Fibroblast of lung (primary cell): ENCODE measurements at regions not wholly inside any gene's neighbourhood (a gene's known extent, or its start where the extent isn't known, plus 50 kb on each side); places are given as distances from the start of the nearest gene placed in this dataset.

Source experiments
- DNase-seq, 2 donors: peaks; one replicate each; pipeline versions ENCODE4 v3.0.0 to v3.0.0-alpha.2; 2010; ENCODE audit warnings: low read depth in 2 of 2
- H2AFZ ChIP-seq: 2 replicates; pipeline ENCODE4 v1.5.1; 2012; ENCODE audit warnings: low read length, control low read depth, inconsistent platforms
- H3K27ac ChIP-seq: 2 replicates; pipeline ENCODE4 v1.5.1; 2011; ENCODE audit warnings: low read length, control low read depth; ENCODE audit not compliant: insufficient read depth
- H3K27me3 ChIP-seq: 2 replicates; pipeline ENCODE4 v1.5.1; 2011; ENCODE audit warnings: mild to moderate bottlenecking, low read length; ENCODE audit not compliant: control insufficient read depth, insufficient read depth
- H3K36me3 ChIP-seq: 2 replicates; pipeline ENCODE4 v1.5.1; 2011; ENCODE audit warnings: low read length; ENCODE audit not compliant: control insufficient read depth, insufficient read depth
- H3K4me1 ChIP-seq: 2 replicates; pipeline ENCODE4 v1.5.1; 2011; ENCODE audit warnings: low read length; ENCODE audit not compliant: control insufficient read depth, insufficient read depth; ENCODE audit errors: extremely low read depth
- H3K4me2 ChIP-seq: 2 replicates; pipeline ENCODE4 v1.5.1; 2011; ENCODE audit warnings: low read length, control low read depth; ENCODE audit not compliant: insufficient read depth; ENCODE audit errors: extremely low read depth
- H3K4me3 ChIP-seq, 4 experiments: fragments of 200-600 bp in 1 of 4; sonication (generic) in 1 of 4; replicated peaks in 1 of 4; 2 replicates each; pipeline ENCODE4 v1.5.1; 2011 to 2016; ENCODE audit warnings: low read length in 4 of 4, low read depth in 3 of 4, mild to moderate bottlenecking in 3 of 4, control low read depth in 2 of 4, inconsistent platforms in 1 of 4, mixed read lengths in 1 of 4; ENCODE audit not compliant: insufficient read depth in 1 of 4; ENCODE audit errors: control extremely low read depth in 1 of 4
- H3K79me2 ChIP-seq: 2 replicates; pipeline ENCODE4 v1.5.1; 2012; ENCODE audit warnings: mild to moderate bottlenecking, low read length, inconsistent platforms; ENCODE audit not compliant: control insufficient read depth, insufficient read depth
- H3K9ac ChIP-seq: 2 replicates; pipeline ENCODE4 v1.5.1; 2011; ENCODE audit warnings: mild to moderate bottlenecking, low read length, control low read depth; ENCODE audit not compliant: insufficient read depth
- H3K9me3 ChIP-seq: 2 replicates; pipeline ENCODE4 v1.5.1; 2012; ENCODE audit warnings: low read depth, low read length; ENCODE audit not compliant: control insufficient read depth, insufficient read depth
- H4K20me1 ChIP-seq: 2 replicates; pipeline ENCODE4 v1.5.1; 2011; ENCODE audit warnings: low read length; ENCODE audit not compliant: control insufficient read depth, insufficient read depth; ENCODE audit errors: extremely low read depth
- EZH2 ChIP-seq: IDR thresholded peaks from 2 replicates; pipeline ENCODE4 v1.5.1; 2012; ENCODE audit warnings: low read length, control low read depth, mild to moderate bottlenecking; ENCODE audit errors: missing control alignments
- TF ChIP-seq, protein P1 (sequence below), 2 donors: IDR thresholded peaks in 1 of 2; conservative IDR thresholded peaks in 1 of 2; 1 replicate in 1 of 2; 2 replicates in 1 of 2; pipeline ENCODE4 v1.5.1; 2011 to 2012; ENCODE audit warnings: low read length in 2 of 2, control low read depth in 1 of 2, inconsistent platforms in 1 of 2, low read depth in 1 of 2, mild to moderate bottlenecking in 1 of 2

DNA sequence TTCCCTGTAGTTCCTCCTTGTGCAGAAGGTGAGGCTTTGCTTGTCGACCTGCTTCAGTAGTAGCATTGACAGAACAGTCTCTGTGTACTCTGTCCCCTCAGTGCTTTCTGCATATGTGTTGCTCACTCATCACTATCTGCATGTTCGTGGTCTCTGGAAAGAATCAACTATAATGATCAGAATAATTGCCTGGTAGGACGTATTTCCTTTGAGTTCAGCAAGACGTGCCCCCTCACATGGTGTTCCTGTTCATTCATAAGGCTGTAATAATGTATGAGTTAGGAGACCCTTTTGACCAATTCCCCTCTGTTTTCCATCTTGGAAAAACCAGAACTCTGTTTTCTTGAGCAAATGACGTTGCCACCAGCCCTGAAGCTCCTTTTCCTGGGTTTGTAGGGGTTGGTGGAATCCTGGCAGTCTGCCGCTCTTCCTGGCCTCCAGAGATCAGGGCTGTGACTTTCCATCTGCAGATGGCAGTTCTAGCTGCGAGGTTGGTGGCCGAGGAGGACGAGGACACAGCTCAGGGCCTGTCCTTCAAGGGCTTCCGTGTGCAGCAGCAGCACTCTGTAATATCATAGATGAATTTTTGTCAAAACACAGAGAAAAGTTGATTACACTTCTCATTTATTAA, 61.9 kb downstream of the EXOSC2 start:
- Histone ChIP-seq H3K9ac (no peak overlapping the region), H3K4me3 (no peak overlapping the region), H4K20me1 (no peaks in the 10 kb centered on the region), H3K4me2 (no peak overlapping the region), H3K27ac (no peak overlapping the region), H3K36me3 (no peaks in the 10 kb centered on the region), H3K79me2 (peaks cover 1% of the 10 kb centered on the region), H2AFZ (no peak overlapping the region), H3K27me3 (no peaks in the 10 kb centered on the region), H3K4me1 (peaks cover 3% of the 10 kb centered on the region), H3K9me3 (no peaks in the 10 kb centered on the region)
- TF ChIP-seq, protein P1, sequence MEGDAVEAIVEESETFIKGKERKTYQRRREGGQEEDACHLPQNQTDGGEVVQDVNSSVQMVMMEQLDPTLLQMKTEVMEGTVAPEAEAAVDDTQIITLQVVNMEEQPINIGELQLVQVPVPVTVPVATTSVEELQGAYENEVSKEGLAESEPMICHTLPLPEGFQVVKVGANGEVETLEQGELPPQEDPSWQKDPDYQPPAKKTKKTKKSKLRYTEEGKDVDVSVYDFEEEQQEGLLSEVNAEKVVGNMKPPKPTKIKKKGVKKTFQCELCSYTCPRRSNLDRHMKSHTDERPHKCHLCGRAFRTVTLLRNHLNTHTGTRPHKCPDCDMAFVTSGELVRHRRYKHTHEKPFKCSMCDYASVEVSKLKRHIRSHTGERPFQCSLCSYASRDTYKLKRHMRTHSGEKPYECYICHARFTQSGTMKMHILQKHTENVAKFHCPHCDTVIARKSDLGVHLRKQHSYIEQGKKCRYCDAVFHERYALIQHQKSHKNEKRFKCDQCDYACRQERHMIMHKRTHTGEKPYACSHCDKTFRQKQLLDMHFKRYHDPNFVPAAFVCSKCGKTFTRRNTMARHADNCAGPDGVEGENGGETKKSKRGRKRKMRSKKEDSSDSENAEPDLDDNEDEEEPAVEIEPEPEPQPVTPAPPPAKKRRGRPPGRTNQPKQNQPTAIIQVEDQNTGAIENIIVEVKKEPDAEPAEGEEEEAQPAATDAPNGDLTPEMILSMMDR (conservative IDR thresholded peaks at IDR 0.05 in 1 of 2, IDR thresholded peaks at IDR 0.05 in 1 of 2; ENCODE audit: low read depth in 1 of 2, low read length in 2 of 2), result no peak
- no peak for TF ChIP-seq EZH2
- no peak for DNase-seq

DNA sequence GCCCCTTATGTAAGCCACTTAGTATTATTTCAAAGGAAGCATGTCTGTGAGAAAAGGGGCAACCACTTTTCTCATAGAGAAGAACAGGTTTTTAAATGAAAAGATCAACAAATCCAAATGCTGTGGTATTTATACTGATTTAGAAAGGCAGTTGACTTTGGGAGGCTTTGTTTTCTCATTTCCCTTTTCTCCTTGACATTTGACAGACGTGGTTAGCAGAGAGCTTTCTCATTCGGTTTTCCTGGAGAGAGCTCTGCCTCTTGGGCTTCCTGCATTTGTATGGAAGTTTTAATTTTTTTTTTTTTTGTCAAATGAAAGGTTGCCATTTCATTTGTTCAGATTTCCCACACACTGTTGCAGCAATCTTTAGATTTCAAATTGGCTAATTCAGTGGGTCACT, 62.5 kb downstream of the EXOSC2 start:
- H4K20me1 ChIP-seq, result no peaks in the 10 kb centered on the region
- no peaks in the 10 kb centered on the region for H3K27me3 ChIP-seq
- no peak overlapping the region for H3K27ac ChIP-seq
- H3K4me2 ChIP-seq, result no peak overlapping the region
- no peak overlapping the region for H3K9ac ChIP-seq
- H3K9me3 ChIP-seq, result no peaks in the 10 kb centered on the region
- H3K4me3 ChIP-seq, result no peak overlapping the region
- DNase-seq, result no peak
- peaks cover 3% of the 10 kb centered on the region for H3K4me1 ChIP-seq
- H3K36me3 ChIP-seq, result no peaks in the 10 kb centered on the region
- no peak overlapping the region for H2AFZ ChIP-seq
- H3K79me2 ChIP-seq, result peaks cover 1% of the 10 kb centered on the region
- TF ChIP-seq EZH2, result no peak
- TF ChIP-seq, protein P1 (conservative IDR thresholded peaks at IDR 0.05 in 1 of 2, IDR thresholded peaks at IDR 0.05 in 1 of 2; ENCODE audit: low read depth in 1 of 2, low read length in 2 of 2), result no peak

DNA sequence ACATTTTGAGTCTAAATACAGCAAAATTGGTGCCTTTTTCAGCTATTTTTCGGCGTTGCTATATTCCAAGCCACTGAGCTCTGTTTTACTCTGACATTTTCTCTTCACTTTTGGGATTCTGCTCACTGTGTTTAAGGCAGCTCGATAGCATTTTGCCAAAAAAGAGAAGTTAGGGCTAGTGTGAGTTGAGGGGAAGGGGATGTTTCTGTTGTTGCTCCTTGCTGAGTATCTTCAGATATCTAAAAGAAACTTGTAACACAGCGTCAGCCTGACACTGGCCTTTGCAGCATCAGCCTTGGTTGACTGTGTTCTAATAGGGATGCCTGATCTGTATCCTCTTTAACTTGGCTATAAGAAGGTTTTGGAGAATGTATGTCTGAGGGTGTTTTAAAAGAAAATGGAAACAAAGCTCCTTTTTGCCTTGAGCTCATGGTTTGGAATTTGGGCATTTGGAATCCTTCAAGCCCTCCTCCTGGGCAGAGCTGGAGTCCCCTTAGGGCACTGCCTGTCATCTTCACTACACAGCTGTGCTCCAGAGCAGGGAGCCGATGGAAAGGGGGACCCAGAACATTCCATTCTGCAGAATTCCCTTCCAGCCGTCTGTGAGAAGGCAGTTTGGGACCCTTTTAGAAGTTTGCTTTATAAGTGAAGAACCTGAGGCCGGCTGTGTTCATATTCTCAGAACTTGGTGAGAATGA, 63.0 kb downstream of the EXOSC2 start:
- Histone ChIP-seq H3K79me2 (peaks cover 1% of the 10 kb centered on the region), H3K9me3 (no peaks in the 10 kb centered on the region), H3K4me2 (no peak overlapping the region), H3K9ac (no peak overlapping the region), H3K27ac (no peak overlapping the region), H4K20me1 (no peaks in the 10 kb centered on the region), H3K36me3 (no peaks in the 10 kb centered on the region), H3K27me3 (no peaks in the 10 kb centered on the region), H2AFZ (no peak overlapping the region), H3K4me3 (no peak overlapping the region), H3K4me1 (peaks cover 3% of the 10 kb centered on the region)
- no peak for DNase-seq
- TF ChIP-seq EZH2, result no peak
- TF ChIP-seq, protein P1 (conservative IDR thresholded peaks at IDR 0.05 in 1 of 2, IDR thresholded peaks at IDR 0.05 in 1 of 2; ENCODE audit: low read depth in 1 of 2, low read length in 2 of 2), result no peak
